ENCODE measurements at regions not wholly inside any gene's neighbourhood (a gene's known extent, or its start where the extent isn't known, plus 50 kb on each side); places are given as distances from the start of the nearest gene placed in this dataset.

GRCh38 chr20:24089576-24089975, 101.0 kb upstream of the GGTLC1 start:
- Histone ChIP-seq H3K27ac (ENCODE audit: low read depth in 1 of 2, low read length in 2 of 2) (no peak overlapping the region), H3K27me3 (ENCODE audit: control insufficient read depth in 4 of 4, insufficient read depth in 4 of 4, low read length in 3 of 4) (no peaks in the 10 kb centered on the region), H3K9me3 (ENCODE audit: control insufficient read depth in 4 of 4, low read length in 3 of 4) (no peaks in the 10 kb centered on the region), H3K36me3 (ENCODE audit: control insufficient read depth in 4 of 4, insufficient read depth in 3 of 4, low read depth in 1 of 4, low read length in 3 of 4) (no peaks in the 10 kb centered on the region), H3K4me1 (ENCODE audit: control insufficient read depth in 4 of 4, insufficient read depth in 4 of 4, low read length in 3 of 4) (no peaks in the 10 kb centered on the region), H3K4me3 (ENCODE audit: low read depth in 1 of 3, low read length in 3 of 3) (no peak overlapping the region), H3K9ac (ENCODE audit: low read depth in 1 of 2, low read length in 2 of 2) (no peak overlapping the region)
- DNase-seq (ENCODE audit: low spot score), result no peak
- 73% methylated on average over 2 of the region's 2 CpGs for WGBS
- no peak for TF ChIP-seq HNF4G (IDR thresholded peaks at IDR 0.05)
- TF ChIP-seq NR2F2 (IDR thresholded peaks at IDR 0.05), result no peak
- TF ChIP-seq, protein P1, sequence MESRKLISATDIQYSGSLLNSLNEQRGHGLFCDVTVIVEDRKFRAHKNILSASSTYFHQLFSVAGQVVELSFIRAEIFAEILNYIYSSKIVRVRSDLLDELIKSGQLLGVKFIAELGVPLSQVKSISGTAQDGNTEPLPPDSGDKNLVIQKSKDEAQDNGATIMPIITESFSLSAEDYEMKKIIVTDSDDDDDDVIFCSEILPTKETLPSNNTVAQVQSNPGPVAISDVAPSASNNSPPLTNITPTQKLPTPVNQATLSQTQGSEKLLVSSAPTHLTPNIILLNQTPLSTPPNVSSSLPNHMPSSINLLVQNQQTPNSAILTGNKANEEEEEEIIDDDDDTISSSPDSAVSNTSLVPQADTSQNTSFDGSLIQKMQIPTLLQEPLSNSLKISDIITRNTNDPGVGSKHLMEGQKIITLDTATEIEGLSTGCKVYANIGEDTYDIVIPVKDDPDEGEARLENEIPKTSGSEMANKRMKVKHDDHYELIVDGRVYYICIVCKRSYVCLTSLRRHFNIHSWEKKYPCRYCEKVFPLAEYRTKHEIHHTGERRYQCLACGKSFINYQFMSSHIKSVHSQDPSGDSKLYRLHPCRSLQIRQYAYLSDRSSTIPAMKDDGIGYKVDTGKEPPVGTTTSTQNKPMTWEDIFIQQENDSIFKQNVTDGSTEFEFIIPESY (IDR thresholded peaks at IDR 0.05), result no peak
- TF ChIP-seq MAX (IDR thresholded peaks at IDR 0.05), result no peak
- no peak for TF ChIP-seq RXRA (IDR thresholded peaks at IDR 0.05)
- no peak for TF ChIP-seq EGR1 (IDR thresholded peaks at IDR 0.05; ENCODE audit: low read depth in 2 of 2)
- TF ChIP-seq FOXA2 (IDR thresholded peaks at IDR 0.05), result no peak
- TF ChIP-seq, protein P2, sequence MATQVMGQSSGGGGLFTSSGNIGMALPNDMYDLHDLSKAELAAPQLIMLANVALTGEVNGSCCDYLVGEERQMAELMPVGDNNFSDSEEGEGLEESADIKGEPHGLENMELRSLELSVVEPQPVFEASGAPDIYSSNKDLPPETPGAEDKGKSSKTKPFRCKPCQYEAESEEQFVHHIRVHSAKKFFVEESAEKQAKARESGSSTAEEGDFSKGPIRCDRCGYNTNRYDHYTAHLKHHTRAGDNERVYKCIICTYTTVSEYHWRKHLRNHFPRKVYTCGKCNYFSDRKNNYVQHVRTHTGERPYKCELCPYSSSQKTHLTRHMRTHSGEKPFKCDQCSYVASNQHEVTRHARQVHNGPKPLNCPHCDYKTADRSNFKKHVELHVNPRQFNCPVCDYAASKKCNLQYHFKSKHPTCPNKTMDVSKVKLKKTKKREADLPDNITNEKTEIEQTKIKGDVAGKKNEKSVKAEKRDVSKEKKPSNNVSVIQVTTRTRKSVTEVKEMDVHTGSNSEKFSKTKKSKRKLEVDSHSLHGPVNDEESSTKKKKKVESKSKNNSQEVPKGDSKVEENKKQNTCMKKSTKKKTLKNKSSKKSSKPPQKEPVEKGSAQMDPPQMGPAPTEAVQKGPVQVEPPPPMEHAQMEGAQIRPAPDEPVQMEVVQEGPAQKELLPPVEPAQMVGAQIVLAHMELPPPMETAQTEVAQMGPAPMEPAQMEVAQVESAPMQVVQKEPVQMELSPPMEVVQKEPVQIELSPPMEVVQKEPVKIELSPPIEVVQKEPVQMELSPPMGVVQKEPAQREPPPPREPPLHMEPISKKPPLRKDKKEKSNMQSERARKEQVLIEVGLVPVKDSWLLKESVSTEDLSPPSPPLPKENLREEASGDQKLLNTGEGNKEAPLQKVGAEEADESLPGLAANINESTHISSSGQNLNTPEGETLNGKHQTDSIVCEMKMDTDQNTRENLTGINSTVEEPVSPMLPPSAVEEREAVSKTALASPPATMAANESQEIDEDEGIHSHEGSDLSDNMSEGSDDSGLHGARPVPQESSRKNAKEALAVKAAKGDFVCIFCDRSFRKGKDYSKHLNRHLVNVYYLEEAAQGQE (IDR thresholded peaks at IDR 0.05), result no peak
- TF ChIP-seq JUND (IDR thresholded peaks at IDR 0.05), result no peak
- TF ChIP-seq CTCF (IDR thresholded peaks at IDR 0.05; ENCODE audit: low read depth, low read length, missing input control), result no peak

GRCh38 chr20:24086121-24086520, 97.5 kb upstream of the GGTLC1 start:
- Histone ChIP-seq H3K36me3 (ENCODE audit: control insufficient read depth in 4 of 4, insufficient read depth in 3 of 4, low read depth in 1 of 4, low read length in 3 of 4) (no peaks in the 10 kb centered on the region), H3K9ac (ENCODE audit: low read depth in 1 of 2, low read length in 2 of 2) (no peak overlapping the region), H3K4me3 (ENCODE audit: low read depth in 1 of 3, low read length in 3 of 3) (no peak overlapping the region), H3K27ac (ENCODE audit: low read depth in 1 of 2, low read length in 2 of 2) (no peak overlapping the region), H3K9me3 (ENCODE audit: control insufficient read depth in 4 of 4, low read length in 3 of 4) (no peaks in the 10 kb centered on the region), H3K4me1 (ENCODE audit: control insufficient read depth in 4 of 4, insufficient read depth in 4 of 4, low read length in 3 of 4) (no peaks in the 10 kb centered on the region), H3K27me3 (ENCODE audit: control insufficient read depth in 4 of 4, insufficient read depth in 4 of 4, low read length in 3 of 4) (no peaks in the 10 kb centered on the region)
- no peak for DNase-seq (ENCODE audit: low spot score)
- WGBS, result 86% methylated on average over 5 of the region's 5 CpGs
- TF ChIP-seq NR2F2 (IDR thresholded peaks at IDR 0.05) (no peak), GABPA (IDR thresholded peaks at IDR 0.05 in 1 of 2, conservative IDR thresholded peaks at IDR 0.05 in 1 of 2) (no peak), CTCF (IDR thresholded peaks at IDR 0.05; ENCODE audit: low read depth, low read length, missing input control) (no peak), RXRA (IDR thresholded peaks at IDR 0.05) (no peak), JUND (IDR thresholded peaks at IDR 0.05) (no peak), HNF4A (conservative IDR thresholded peaks at IDR 0.05) (no peak), TAF1 (conservative IDR thresholded peaks at IDR 0.05) (no peak), HNF4G (IDR thresholded peaks at IDR 0.05) (no peak), EGR1 (IDR thresholded peaks at IDR 0.05; ENCODE audit: low read depth in 2 of 2) (no peak), FOXA2 (IDR thresholded peaks at IDR 0.05) (no peak)
- TF ChIP-seq, protein P1 (IDR thresholded peaks at IDR 0.05), result no peak
- TF ChIP-seq, protein P3, sequence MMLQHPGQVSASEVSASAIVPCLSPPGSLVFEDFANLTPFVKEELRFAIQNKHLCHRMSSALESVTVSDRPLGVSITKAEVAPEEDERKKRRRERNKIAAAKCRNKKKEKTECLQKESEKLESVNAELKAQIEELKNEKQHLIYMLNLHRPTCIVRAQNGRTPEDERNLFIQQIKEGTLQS (IDR thresholded peaks at IDR 0.05), result no peak
- TF ChIP-seq, protein P2 (IDR thresholded peaks at IDR 0.05), result no peak
